SK-N-MC (cell line): ENCODE measurements at regions not wholly inside any gene's neighbourhood (a gene's known extent, or its start where the extent isn't known, plus 50 kb on each side); places are given as distances from the start of the nearest gene placed in this dataset.
"Not testable (repeated sequence)": the region's sequence is repeated elsewhere in the genome, so short reads cannot be mapped to it uniquely, and the experiment has no call there.

Source experiments
- DNase-seq: peaks from one replicate; pipeline ENCODE4 v3.0.0-alpha.2; 2011; ENCODE audit warnings: low read depth, low spot score
- H3K27ac ChIP-seq: fragments of 200-600 bp; sonication (generic); 2 replicates; pipeline ENCODE4 v1.5.1; 2016; ENCODE audit warnings: mixed run types
- H3K36me3 ChIP-seq: fragments of 200-600 bp; sonication (generic); 2 replicates; pipeline ENCODE4 v1.6.1; 2017; ENCODE audit warnings: antibody characterized with exemption, low read length, mixed read lengths; ENCODE audit not compliant: insufficient read depth
- H3K4me3 ChIP-seq: fragments of 200-600 bp; sonication (generic); 2 replicates; pipeline ENCODE4 v1.5.1; 2016
- H3K9ac ChIP-seq: fragments of 200-600 bp; sonication (generic); 2 replicates; pipeline ENCODE4 v1.8.0; 2017; ENCODE audit warnings: mixed run types, mixed read lengths; ENCODE audit not compliant: insufficient read length
- H3K9me3 ChIP-seq: fragments of 200-600 bp; sonication (generic); 2 replicates; pipeline ENCODE4 v1.6.1; 2017; ENCODE audit warnings: low read depth, mild to moderate bottlenecking, antibody characterized with exemption, low read length, moderate library complexity, mixed read lengths
- EZH2 ChIP-seq: fragments of 200-600 bp; sonication (generic); IDR thresholded peaks from one replicate; pipeline ENCODE4 v1.6.1; 2017; ENCODE audit warnings: antibody characterized with exemption
- FOXP2 ChIP-seq: optimal IDR thresholded peaks from 2 replicates; pipeline ENCODE3; 2011; ENCODE audit warnings: mild to moderate bottlenecking, moderate library complexity; ENCODE audit not compliant: insufficient read depth; ENCODE audit errors: extremely low read length, control extremely low read depth
- POLR2AphosphoS5 ChIP-seq: IDR thresholded peaks from 2 replicates; pipeline ENCODE4 v1.6.1; 2012; ENCODE audit warnings: mild to moderate bottlenecking, low read depth, low read length, borderline replicate concordance

DNA sequence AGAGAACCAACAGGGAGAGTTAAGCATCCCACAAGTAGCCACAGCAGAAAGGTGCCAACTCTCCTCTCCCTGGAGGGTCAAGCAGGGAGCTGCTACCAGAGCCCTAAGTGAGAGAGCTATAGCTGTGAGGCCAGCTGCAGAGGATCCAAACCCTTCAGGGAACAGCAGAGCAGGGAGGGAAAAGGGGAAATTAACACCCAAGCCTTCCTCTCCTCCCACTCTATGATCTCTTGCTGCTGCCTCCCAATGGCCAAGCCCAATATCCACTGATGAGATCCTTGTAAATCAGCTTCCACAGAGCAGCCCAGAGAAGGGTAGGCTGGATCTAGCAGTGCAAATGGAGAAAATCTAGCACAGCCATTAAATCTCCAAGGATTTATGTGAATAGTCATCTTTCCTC lies 68.2 kb upstream of the THBS1 start:
- no peak overlapping the region for H3K27ac ChIP-seq
- no peak overlapping the region for H3K4me3 ChIP-seq
- TF ChIP-seq POLR2AphosphoS5: no peak
- TF ChIP-seq FOXP2: no peak
- TF ChIP-seq EZH2: no peak
- H3K36me3 ChIP-seq: no peaks in the 10 kb centered on the region
- no peaks in the 10 kb centered on the region for H3K9me3 ChIP-seq
- no peak overlapping the region for H3K9ac ChIP-seq
- no peak for DNase-seq

DNA sequence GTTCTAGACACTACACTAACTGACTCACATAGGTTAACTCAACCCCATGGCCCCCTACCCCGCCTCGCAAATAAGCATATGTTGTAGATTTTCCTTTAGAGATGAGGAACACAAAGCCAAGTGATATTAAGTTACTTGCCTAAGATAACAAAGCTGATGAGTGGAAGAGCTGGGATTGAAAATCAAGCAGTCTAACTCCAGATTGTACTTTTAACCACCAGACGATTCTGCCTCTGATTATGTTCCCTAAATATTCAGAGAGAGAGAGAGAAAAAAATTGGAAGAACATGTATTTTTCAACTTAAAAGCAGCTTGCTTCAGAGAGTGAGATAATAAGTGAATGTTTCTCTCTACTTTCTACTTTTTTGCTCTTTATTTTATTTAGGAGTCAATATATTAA lies 66.9 kb upstream of the THBS1 start:
- Histone ChIP-seq H3K9me3 (no peaks in the 10 kb centered on the region), H3K9ac (no peak overlapping the region), H3K4me3 (no peak overlapping the region), H3K36me3 (no peaks in the 10 kb centered on the region), H3K27ac (no peak overlapping the region)
- TF ChIP-seq EZH2: no peak
- TF ChIP-seq FOXP2: no peak
- TF ChIP-seq POLR2AphosphoS5: no peak
- DNase-seq: no peak

- Histone ChIP-seq H3K9me3 (no peaks in the 10 kb centered on the region), H3K36me3 (no peaks in the 10 kb centered on the region), H3K4me3 (no peak overlapping the region), H3K27ac (no peak overlapping the region), H3K9ac (no peak overlapping the region)
- TF ChIP-seq FOXP2 (no peak), POLR2AphosphoS5 (no peak), EZH2 (no peak)
- DNase-seq: no peak
These were observed 65.9 kb upstream of the THBS1 start for GRCh38 chr15:39514933-39515332.

- DNase-seq: no peak
- TF ChIP-seq POLR2AphosphoS5 (no peak), EZH2 (no peak), FOXP2 (no peak)
- Histone ChIP-seq H3K27ac (no peak overlapping the region), H3K9ac (no peak overlapping the region), H3K9me3 (no peaks in the 10 kb centered on the region), H3K36me3 (no peaks in the 10 kb centered on the region), H3K4me3 (no peak overlapping the region)
These were observed 65.1 kb upstream of the THBS1 start for GRCh38 chr15:39515765-39516164.

DNA sequence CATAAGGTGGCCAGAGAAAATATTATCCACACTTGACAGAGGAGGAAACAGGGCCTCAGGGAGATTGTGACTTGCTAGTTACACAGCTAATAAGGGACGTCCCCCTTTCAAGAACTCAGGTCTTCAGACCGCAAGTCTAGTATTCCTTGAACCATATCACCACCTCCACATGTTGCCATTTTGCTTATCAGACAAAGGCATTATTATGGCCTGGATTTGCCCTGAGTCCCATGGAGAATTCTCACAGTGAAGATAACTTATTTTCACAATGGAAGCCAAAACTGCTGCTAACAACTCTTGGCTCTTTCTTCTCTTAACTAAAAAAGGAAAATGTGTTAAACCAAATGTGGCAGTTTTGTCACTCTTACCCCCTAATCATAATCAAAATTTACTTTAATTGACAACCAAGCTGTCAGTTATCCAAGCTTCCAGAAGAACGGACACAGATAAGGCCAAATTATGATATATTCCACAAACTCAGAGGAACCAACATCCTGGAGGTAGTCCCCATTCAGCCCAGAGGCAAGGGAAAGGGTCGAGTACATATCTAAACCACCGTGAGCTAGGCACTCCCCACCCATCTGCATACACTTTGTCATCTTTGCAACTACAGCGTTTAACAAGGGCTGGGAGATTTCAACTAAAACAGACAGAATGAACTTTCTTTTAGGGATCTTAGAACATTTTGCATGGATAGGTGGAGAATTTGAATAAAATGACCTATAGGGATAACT lies 63.6 kb upstream of the THBS1 start:
- Histone ChIP-seq H3K9me3 (no peaks in the 10 kb centered on the region), H3K4me3 (no peak overlapping the region), H3K36me3 (no peaks in the 10 kb centered on the region), H3K9ac (no peak overlapping the region), H3K27ac (no peak overlapping the region)
- TF ChIP-seq EZH2 (no peak), FOXP2 (no peak), POLR2AphosphoS5 (no peak)
- no peak for DNase-seq

DNA sequence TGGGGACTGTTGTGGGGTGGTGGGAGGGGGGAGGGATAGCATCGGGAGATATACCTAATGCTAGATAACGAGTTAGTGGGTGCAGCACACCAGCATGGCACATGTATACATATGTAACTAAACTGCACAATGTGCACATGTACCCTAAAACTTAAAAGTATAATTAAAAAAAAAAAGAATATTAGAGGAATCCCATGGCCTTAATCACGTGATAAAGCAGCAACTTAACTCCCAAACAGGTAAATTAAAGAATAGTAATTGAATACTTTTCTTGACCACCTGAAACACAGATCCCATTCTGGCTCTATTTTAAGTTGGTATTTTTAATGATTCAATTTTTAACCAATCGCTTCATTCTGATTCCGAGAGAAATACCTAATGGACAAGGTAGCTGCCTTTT lies 56.9 kb upstream of the THBS1 start:
- not testable (repeated sequence) for H3K9ac ChIP-seq, H3K36me3 ChIP-seq, H3K9me3 ChIP-seq, H3K27ac ChIP-seq, H3K4me3 ChIP-seq, DNase-seq

DNA sequence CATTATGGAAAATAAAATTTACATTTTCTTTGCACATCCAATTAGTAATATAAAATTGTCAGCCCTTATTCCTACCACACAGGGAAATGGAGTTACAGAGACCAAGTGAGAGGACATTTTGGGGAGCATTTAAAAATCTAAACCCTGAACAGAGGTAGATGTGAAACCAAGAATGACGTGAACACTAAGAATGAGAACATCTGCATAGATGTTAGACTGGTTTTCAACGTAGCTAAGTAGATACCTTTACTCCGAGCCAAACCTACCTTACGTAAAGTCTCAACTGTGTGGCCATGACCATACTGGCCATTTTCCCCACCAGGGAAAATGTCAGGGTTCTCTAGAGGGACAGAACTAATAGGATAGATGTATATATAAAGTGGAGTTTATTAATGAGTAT lies 51.4 kb upstream of the THBS1 start:
- H3K4me3 ChIP-seq: no peak overlapping the region
- H3K9ac ChIP-seq: no peak overlapping the region
- H3K9me3 ChIP-seq: no peaks in the 10 kb centered on the region
- H3K27ac ChIP-seq: no peak overlapping the region
- no peak for TF ChIP-seq EZH2
- TF ChIP-seq FOXP2: no peak
- no peak for TF ChIP-seq POLR2AphosphoS5
- DNase-seq: no peak
- no peaks in the 10 kb centered on the region for H3K36me3 ChIP-seq

GRCh38 chr15:39530480-39531342 lies 50.2 kb upstream of the THBS1 start:
- no peak overlapping the region for H3K4me3 ChIP-seq
- H3K36me3 ChIP-seq: no peaks in the 10 kb centered on the region
- no peak overlapping the region for H3K27ac ChIP-seq
- no peaks in the 10 kb centered on the region for H3K9me3 ChIP-seq
- TF ChIP-seq POLR2AphosphoS5 (no peak), FOXP2 (no peak), EZH2 (no peak)
- no peak for DNase-seq
- H3K9ac ChIP-seq: no peak overlapping the region
